HEK293 (cell line): ENCODE measurements at regions not wholly inside any gene's neighbourhood (a gene's known extent, or its start where the extent isn't known, plus 50 kb on each side); places are given as distances from the start of the nearest gene placed in this dataset.

ENCODE experiments used
- CTCF ChIA-PET: fragments of 350-600 bp; formaldehyde crosslinking; extraction: SDS; loops from one replicate; lab custom pipeline; 2021; ENCODE audit warnings: antibody characterized with exemption; lab: Yijun Ruan, JAX
- POLR2A ChIA-PET: fragments of 300-600 bp; formaldehyde crosslinking; extraction: SDS; loops from one replicate; lab custom pipeline; 2020; ENCODE audit warnings: antibody characterized with exemption, inconsistent platforms; lab: Yijun Ruan, JAX
- H3K27ac ChIP-seq: fragments of 200-500 bp; sonication (Bioruptor generic); 2 replicates; pipeline ENCODE4 v1.5.1; 2014; ENCODE audit warnings: low read depth, low read length, control low read depth, inconsistent platforms; ENCODE audit errors: extremely low read depth
- H3K36me3 ChIP-seq, 2 experiments: fragments of 200-500 bp in 1 of 2; sonication (Bioruptor generic) in 1 of 2; 1 replicate in 1 of 2; 2 replicates in 1 of 2; pipeline ENCODE4 v1.5.1; 2014 to 2017; ENCODE audit warnings: inconsistent platforms in 2 of 2, low read length in 2 of 2; ENCODE audit not compliant: control insufficient read depth in 2 of 2, insufficient read depth in 1 of 2
- H3K4me1 ChIP-seq: fragments of 200-500 bp; sonication (Bioruptor generic); 2 replicates; pipeline ENCODE4 v1.5.1; 2014; ENCODE audit warnings: mild to moderate bottlenecking, low read length, inconsistent platforms; ENCODE audit not compliant: control insufficient read depth, insufficient read depth
- H3K4me3 ChIP-seq: 2 replicates; pipeline ENCODE4 v1.5.1; 2011; ENCODE audit warnings: low read depth, mild to moderate bottlenecking, control low read depth, low read length, moderate library complexity
- H3K9me3 ChIP-seq: fragments of 200-500 bp; sonication (Bioruptor generic); 2 replicates; pipeline ENCODE4 v1.5.1; 2014; ENCODE audit warnings: low read depth, low read length, inconsistent platforms; ENCODE audit not compliant: control insufficient read depth, insufficient read depth
- BCL11A ChIP-seq: fragments of 450-650 bp; formaldehyde crosslinking; IDR thresholded peaks from 2 replicates; pipeline ENCODE4 v1.5.1; 2016; ENCODE audit warnings: low read depth, missing biosample characterization, missing genetic modification characterization
- RBAK ChIP-seq: fragments of 450-650 bp; formaldehyde crosslinking; IDR thresholded peaks from 2 replicates; pipeline ENCODE4 v1.5.1; 2016; ENCODE audit warnings: missing biosample characterization, missing genetic modification characterization
- SP2 ChIP-seq: fragments of 450-650 bp; formaldehyde crosslinking; IDR thresholded peaks from 2 replicates; pipeline ENCODE4 v1.5.1; 2016; ENCODE audit warnings: missing biosample characterization, missing genetic modification characterization
- ZBTB1 ChIP-seq: fragments of 450-650 bp; formaldehyde crosslinking; IDR thresholded peaks from 2 replicates; pipeline ENCODE4 v1.5.1; 2016; ENCODE audit warnings: missing biosample characterization, missing genetic modification characterization
- ZBTB20 ChIP-seq: fragments of 450-650 bp; formaldehyde crosslinking; IDR thresholded peaks from 2 replicates; pipeline ENCODE4 v1.5.1; 2016; ENCODE audit warnings: missing biosample characterization, missing genetic modification characterization
- ZFHX2 ChIP-seq: fragments of 450-650 bp; formaldehyde crosslinking; conservative IDR thresholded peaks from 2 replicates; pipeline ENCODE4 v1.5.1; 2016; ENCODE audit warnings: missing biosample characterization, missing genetic modification characterization
- ZIC2 ChIP-seq: fragments of 450-650 bp; formaldehyde crosslinking; IDR thresholded peaks from 2 replicates; pipeline ENCODE4 v1.5.1; 2016; ENCODE audit warnings: missing biosample characterization, missing genetic modification characterization
- ZNF138 ChIP-seq: fragments of 450-650 bp; formaldehyde crosslinking; IDR thresholded peaks from 2 replicates; pipeline ENCODE4 v1.5.1; 2016; ENCODE audit warnings: missing biosample characterization, missing genetic modification characterization, borderline replicate concordance
- ZNF221 ChIP-seq: fragments of 450-650 bp; formaldehyde crosslinking; IDR thresholded peaks from 2 replicates; pipeline ENCODE4 v1.5.1; 2017; ENCODE audit warnings: missing biosample characterization, missing genetic modification characterization, borderline replicate concordance
- ZNF223 ChIP-seq: fragments of 450-650 bp; formaldehyde crosslinking; IDR thresholded peaks from 2 replicates; pipeline ENCODE4 v1.5.1; 2016; ENCODE audit warnings: missing biosample characterization, missing genetic modification characterization
- ZNF366 ChIP-seq: fragments of 450-650 bp; formaldehyde crosslinking; conservative IDR thresholded peaks from 2 replicates; pipeline ENCODE4 v1.5.1; 2016; ENCODE audit warnings: missing biosample characterization, missing genetic modification characterization
- ZNF394 ChIP-seq: fragments of 450-650 bp; formaldehyde crosslinking; IDR thresholded peaks from 2 replicates; pipeline ENCODE4 v1.5.1; 2016; ENCODE audit warnings: missing biosample characterization, missing genetic modification characterization, mild to moderate bottlenecking, moderate library complexity, borderline replicate concordance
- ZNF426 ChIP-seq: fragments of 450-650 bp; formaldehyde crosslinking; IDR thresholded peaks from 2 replicates; pipeline ENCODE4 v1.5.1; 2017; ENCODE audit warnings: missing biosample characterization, missing genetic modification characterization, mild to moderate bottlenecking, inconsistent platforms, moderate library complexity
- ZNF514 ChIP-seq: fragments of 450-650 bp; formaldehyde crosslinking; IDR thresholded peaks from 2 replicates; pipeline ENCODE4 v1.5.1; 2016; ENCODE audit warnings: missing biosample characterization, missing genetic modification characterization
- ZNF529 ChIP-seq: fragments of 450-650 bp; formaldehyde crosslinking; IDR thresholded peaks from 2 replicates; pipeline ENCODE4 v1.5.1; 2017; ENCODE audit warnings: missing genetic modification characterization, missing biosample characterization; ENCODE audit not compliant: insufficient replicate concordance
- ZNF544 ChIP-seq: fragments of 450-650 bp; formaldehyde crosslinking; IDR thresholded peaks from 2 replicates; pipeline ENCODE4 v1.5.0; 2017; ENCODE audit warnings: missing biosample characterization, missing genetic modification characterization
- ZNF548 ChIP-seq: fragments of 450-650 bp; formaldehyde crosslinking; IDR thresholded peaks from 2 replicates; pipeline ENCODE4 v1.5.1; 2016; ENCODE audit warnings: missing biosample characterization, missing genetic modification characterization
- ZNF621 ChIP-seq: fragments of 450-650 bp; formaldehyde crosslinking; IDR thresholded peaks from 2 replicates; pipeline ENCODE4 v1.5.1; 2017; ENCODE audit warnings: missing biosample characterization, missing genetic modification characterization
- ZNF624 ChIP-seq: fragments of 450-650 bp; formaldehyde crosslinking; IDR thresholded peaks from 2 replicates; pipeline ENCODE4 v1.5.1; 2017; ENCODE audit warnings: missing biosample characterization, missing genetic modification characterization
- ZSCAN23 ChIP-seq: fragments of 450-650 bp; formaldehyde crosslinking; IDR thresholded peaks from 2 replicates; pipeline ENCODE4 v1.5.1; 2016; ENCODE audit warnings: missing biosample characterization, missing genetic modification characterization
- TF ChIP-seq, protein P1 (sequence below): fragments of 450-650 bp; formaldehyde crosslinking; IDR thresholded peaks from 2 replicates; pipeline ENCODE4 v1.5.1; 2016; ENCODE audit warnings: missing biosample characterization, missing genetic modification characterization
- TF ChIP-seq, protein P2 (sequence below): fragments of 450-650 bp; formaldehyde crosslinking; IDR thresholded peaks from 2 replicates; pipeline ENCODE4 v1.5.1; 2017; ENCODE audit warnings: missing biosample characterization, missing genetic modification characterization
- TF ChIP-seq, protein P3 (sequence below): fragments of 450-650 bp; formaldehyde crosslinking; IDR thresholded peaks from 2 replicates; pipeline ENCODE4 v1.5.1; 2016; ENCODE audit warnings: missing biosample characterization, missing genetic modification characterization
- TF ChIP-seq, protein P4 (sequence below): fragments of 450-650 bp; formaldehyde crosslinking; IDR thresholded peaks from 2 replicates; pipeline ENCODE4 v1.5.0; 2017; ENCODE audit warnings: missing biosample characterization, missing genetic modification characterization, borderline replicate concordance
- TF ChIP-seq, protein P5 (sequence below): fragments of 450-650 bp; formaldehyde crosslinking; IDR thresholded peaks from 2 replicates; pipeline ENCODE4 v1.5.1; 2016; ENCODE audit warnings: missing biosample characterization, missing genetic modification characterization, borderline replicate concordance

DNA sequence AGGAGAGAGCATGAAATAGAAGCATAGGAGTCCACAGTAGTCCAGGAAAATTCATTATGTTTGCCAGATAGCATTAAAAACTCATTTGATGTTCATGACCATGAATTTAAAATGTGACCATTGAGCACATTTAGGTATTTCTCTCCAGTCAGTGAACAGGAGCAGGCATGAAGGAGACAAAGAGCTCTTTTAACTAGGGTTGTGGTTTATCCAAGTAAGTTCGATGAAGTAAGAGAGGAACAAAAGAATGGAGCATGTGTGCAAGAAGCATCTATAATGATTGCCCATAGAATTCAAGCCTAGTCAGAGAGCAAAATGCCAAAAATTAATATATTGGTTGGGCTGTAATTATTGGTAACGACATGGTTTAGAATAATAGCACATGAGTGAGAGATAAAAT lies 342.1 kb upstream of the CCDC54 start:
- H3K36me3 ChIP-seq, result no peaks in the 10 kb centered on the region
- no peak overlapping the region for H3K27ac ChIP-seq
- POLR2A ChIA-PET, result no interaction called here
- H3K9me3 ChIP-seq, result no peaks in the 10 kb centered on the region
- TF ChIP-seq ZBTB20 (tag by site-specific recombination) (no peak), ZIC2 (no peak), ZNF621 (tag by site-specific recombination) (no peak)
- TF ChIP-seq, protein P1, sequence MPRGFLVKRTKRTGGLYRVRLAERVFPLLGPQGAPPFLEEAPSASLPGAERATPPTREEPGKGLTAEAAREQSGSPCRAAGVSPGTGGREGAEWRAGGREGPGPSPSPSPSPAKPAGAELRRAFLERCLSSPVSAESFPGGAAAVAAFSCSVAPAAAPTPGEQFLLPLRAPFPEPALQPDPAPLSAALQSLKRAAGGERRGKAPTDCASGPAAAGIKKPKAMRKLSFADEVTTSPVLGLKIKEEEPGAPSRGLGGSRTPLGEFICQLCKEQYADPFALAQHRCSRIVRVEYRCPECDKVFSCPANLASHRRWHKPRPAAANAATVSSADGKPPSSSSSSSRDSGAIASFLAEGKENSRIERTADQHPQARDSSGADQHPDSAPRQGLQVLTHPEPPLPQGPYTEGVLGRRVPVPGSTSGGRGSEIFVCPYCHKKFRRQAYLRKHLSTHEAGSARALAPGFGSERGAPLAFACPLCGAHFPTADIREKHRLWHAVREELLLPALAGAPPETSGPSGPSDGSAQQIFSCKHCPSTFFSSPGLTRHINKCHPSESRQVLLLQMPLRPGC (tag by site-specific recombination), result no peak
- no peak overlapping the region for H3K4me3 ChIP-seq
- H3K4me1 ChIP-seq, result no peaks in the 10 kb centered on the region
- CTCF ChIA-PET, result no interaction called here

DNA sequence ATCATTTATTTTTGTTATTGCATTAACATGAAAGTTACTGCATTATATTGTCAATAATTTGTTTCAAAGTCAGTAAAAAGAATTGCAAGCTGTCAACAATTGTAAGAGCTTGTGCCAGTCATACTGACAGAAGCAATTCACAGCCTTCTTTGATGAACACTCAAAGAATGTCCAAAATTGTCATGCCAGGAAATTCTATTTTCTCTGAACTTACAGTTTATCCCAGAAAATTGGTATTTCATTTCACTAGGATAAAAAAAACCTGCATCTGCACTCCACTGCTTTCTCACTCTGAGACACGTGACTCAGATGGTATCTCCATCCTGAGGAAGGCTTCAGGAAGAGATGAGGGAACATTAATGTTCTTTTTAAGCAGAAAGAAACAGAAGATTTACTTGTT lies 332.6 kb upstream of the CCDC54 start:
- Histone ChIP-seq H3K4me3 (no peak overlapping the region), H3K36me3 (no peaks in the 10 kb centered on the region), H3K27ac (no peak overlapping the region), H3K4me1 (no peaks in the 10 kb centered on the region), H3K9me3 (no peaks in the 10 kb centered on the region)
- TF ChIP-seq ZNF548, result no peak
- no peak for TF ChIP-seq ZNF223 (tag by site-specific recombination)
- TF ChIP-seq, protein P2, sequence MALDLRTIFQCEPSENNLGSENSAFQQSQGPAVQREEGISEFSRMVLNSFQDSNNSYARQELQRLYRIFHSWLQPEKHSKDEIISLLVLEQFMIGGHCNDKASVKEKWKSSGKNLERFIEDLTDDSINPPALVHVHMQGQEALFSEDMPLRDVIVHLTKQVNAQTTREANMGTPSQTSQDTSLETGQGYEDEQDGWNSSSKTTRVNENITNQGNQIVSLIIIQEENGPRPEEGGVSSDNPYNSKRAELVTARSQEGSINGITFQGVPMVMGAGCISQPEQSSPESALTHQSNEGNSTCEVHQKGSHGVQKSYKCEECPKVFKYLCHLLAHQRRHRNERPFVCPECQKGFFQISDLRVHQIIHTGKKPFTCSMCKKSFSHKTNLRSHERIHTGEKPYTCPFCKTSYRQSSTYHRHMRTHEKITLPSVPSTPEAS (tag by site-specific recombination), result no peak
- TF ChIP-seq ZNF426, result no peak
- TF ChIP-seq ZBTB1 (tag by site-specific recombination), result no peak
- TF ChIP-seq SP2 (tag by site-specific recombination), result no peak
- TF ChIP-seq BCL11A (tag by site-specific recombination), result no peak
- no peak for TF ChIP-seq ZBTB20 (tag by site-specific recombination)
- TF ChIP-seq RBAK, result no peak
- TF ChIP-seq ZNF529 (tag by site-specific recombination), result no peak
- no peak for TF ChIP-seq ZNF514
- TF ChIP-seq ZNF366 (tag by site-specific recombination), result no peak
- TF ChIP-seq ZNF221 (tag by site-specific recombination), result no peak
- no peak for TF ChIP-seq ZFHX2 (tag by site-specific recombination)
- no peak for TF ChIP-seq ZNF624
- TF ChIP-seq ZNF394, result no peak
- ChIA-PET CTCF (no interaction called here), POLR2A (no interaction called here)

DNA sequence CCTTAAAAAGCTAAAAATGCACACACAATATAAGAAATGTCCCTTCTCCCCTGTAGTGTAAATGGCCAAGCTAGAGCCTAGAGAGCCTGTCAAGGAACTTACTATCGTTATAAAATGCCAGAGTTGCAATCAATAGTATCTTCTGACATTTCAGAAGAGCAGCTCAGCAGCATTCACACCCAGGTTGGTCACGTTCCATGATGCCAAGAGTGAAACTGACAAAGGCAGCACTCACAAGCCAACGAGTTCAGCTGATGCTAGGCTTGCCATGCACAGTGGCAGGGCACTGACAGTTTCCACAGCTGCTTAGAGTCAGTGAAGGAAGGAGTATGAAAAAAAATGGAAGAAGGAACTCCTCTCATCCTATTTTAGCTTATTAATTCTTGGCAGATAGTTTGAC lies 331.4 kb upstream of the CCDC54 start:
- no peak for TF ChIP-seq ZSCAN23 (tag by site-specific recombination)
- TF ChIP-seq ZNF544 (tag by site-specific recombination), result no peak
- TF ChIP-seq, protein P3, sequence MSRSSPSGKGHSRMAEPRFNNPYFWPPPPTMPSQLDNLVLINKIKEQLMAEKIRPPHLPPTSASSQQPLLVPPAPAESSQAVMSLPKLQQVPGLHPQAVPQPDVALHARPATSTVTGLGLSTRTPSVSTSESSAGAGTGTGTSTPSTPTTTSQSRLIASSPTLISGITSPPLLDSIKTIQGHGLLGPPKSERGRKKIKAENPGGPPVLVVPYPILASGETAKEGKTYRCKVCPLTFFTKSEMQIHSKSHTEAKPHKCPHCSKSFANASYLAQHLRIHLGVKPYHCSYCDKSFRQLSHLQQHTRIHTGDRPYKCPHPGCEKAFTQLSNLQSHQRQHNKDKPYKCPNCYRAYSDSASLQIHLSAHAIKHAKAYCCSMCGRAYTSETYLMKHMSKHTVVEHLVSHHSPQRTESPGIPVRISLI (tag by site-specific recombination), result no peak
- no peak for TF ChIP-seq ZNF138 (tag by site-specific recombination)
- TF ChIP-seq, protein P4, sequence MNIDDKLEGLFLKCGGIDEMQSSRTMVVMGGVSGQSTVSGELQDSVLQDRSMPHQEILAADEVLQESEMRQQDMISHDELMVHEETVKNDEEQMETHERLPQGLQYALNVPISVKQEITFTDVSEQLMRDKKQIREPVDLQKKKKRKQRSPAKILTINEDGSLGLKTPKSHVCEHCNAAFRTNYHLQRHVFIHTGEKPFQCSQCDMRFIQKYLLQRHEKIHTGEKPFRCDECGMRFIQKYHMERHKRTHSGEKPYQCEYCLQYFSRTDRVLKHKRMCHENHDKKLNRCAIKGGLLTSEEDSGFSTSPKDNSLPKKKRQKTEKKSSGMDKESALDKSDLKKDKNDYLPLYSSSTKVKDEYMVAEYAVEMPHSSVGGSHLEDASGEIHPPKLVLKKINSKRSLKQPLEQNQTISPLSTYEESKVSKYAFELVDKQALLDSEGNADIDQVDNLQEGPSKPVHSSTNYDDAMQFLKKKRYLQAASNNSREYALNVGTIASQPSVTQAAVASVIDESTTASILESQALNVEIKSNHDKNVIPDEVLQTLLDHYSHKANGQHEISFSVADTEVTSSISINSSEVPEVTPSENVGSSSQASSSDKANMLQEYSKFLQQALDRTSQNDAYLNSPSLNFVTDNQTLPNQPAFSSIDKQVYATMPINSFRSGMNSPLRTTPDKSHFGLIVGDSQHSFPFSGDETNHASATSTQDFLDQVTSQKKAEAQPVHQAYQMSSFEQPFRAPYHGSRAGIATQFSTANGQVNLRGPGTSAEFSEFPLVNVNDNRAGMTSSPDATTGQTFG, result no peak
- TF ChIP-seq, protein P5, sequence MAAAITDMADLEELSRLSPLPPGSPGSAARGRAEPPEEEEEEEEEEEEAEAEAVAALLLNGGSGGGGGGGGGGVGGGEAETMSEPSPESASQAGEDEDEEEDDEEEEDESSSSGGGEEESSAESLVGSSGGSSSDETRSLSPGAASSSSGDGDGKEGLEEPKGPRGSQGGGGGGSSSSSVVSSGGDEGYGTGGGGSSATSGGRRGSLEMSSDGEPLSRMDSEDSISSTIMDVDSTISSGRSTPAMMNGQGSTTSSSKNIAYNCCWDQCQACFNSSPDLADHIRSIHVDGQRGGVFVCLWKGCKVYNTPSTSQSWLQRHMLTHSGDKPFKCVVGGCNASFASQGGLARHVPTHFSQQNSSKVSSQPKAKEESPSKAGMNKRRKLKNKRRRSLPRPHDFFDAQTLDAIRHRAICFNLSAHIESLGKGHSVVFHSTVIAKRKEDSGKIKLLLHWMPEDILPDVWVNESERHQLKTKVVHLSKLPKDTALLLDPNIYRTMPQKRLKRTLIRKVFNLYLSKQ (tag by site-specific recombination), result no peak
- TF ChIP-seq ZFHX2 (tag by site-specific recombination), result no peak
- ChIA-PET POLR2A (no interaction called here), CTCF (interaction anchor here (0.6 to 0.8 kb wide), 3 partner anchors 17 to 127 kb away, joined by 3 read pairs; no protein-coding TSS in a partner anchor)
- Histone ChIP-seq H3K4me3 (no peak overlapping the region), H3K27ac (no peak overlapping the region), H3K36me3 (no peaks in the 10 kb centered on the region), H3K4me1 (no peaks in the 10 kb centered on the region), H3K9me3 (no peaks in the 10 kb centered on the region)
